Astrocyte of the cerebellum (primary cell): ENCODE measurements at regions not wholly inside any gene's neighbourhood (a gene's known extent, or its start where the extent isn't known, plus 50 kb on each side); places are given as distances from the start of the nearest gene placed in this dataset.

ENCODE experiments used
- DNase-seq: peaks from one replicate; pipeline ENCODE4 v3.0.0-alpha.2; 2011; ENCODE audit warnings: low read depth
- H3K4me3 ChIP-seq: 2 replicates; pipeline ENCODE4 v1.5.1; 2011; ENCODE audit warnings: mild to moderate bottlenecking, low read depth, low read length, moderate library complexity
- in situ Hi-C: cut with HindIII; loops from 2 replicates; pipeline ENCODE4 v1.10.0; 2017; ENCODE audit warnings: low sequenced_read_pairs
- TF ChIP-seq, protein P1 (sequence below): IDR thresholded peaks from 2 replicates; pipeline ENCODE4 v1.5.1; 2012; ENCODE audit warnings: low read length, low read depth, moderate library complexity, mild to moderate bottlenecking; ENCODE audit errors: missing control alignments

DNA sequence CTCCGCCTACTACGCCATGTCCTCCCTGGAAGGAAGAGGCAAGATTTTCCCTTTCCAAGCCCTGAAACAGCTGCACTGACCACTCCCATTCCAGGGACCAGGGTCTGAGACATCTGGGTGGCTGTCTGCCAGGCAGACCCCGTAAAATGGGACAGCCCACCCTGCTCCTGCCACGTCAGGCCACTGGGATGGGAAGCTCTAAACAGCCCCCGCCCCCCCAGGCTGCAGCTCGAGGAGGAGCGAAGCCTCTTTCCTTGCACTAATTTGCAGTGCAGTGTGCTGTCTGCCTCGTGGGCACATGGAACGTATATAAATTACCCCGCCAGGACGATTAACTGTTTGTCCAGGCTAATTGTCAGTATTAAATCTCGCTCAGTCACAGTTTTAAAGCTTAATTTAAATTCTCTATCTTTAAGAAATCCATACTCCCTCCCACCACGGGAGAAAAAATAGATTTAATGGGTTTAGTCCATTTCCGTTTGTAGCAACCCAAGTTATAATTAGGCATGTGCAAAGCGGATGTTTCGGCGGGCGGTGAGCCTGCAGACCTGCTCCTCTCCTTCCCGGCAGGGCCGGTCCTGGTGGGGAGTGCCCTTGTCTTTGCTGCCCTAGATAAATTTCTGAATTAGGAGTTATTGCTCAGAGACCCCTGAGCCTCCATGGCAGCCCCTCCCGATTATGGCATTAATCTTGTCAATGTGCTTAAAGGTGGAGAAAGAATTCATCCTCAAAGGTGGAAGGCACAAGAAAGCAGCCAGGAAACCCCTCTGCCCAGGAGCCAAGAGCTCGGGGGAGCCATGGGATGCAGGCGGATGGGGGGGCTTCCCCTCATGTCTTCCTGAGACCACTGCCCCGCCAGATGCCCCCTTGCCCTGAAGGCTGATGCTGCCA, 268.0 kb upstream of the TNRC6C start:
- TF ChIP-seq, protein P1, sequence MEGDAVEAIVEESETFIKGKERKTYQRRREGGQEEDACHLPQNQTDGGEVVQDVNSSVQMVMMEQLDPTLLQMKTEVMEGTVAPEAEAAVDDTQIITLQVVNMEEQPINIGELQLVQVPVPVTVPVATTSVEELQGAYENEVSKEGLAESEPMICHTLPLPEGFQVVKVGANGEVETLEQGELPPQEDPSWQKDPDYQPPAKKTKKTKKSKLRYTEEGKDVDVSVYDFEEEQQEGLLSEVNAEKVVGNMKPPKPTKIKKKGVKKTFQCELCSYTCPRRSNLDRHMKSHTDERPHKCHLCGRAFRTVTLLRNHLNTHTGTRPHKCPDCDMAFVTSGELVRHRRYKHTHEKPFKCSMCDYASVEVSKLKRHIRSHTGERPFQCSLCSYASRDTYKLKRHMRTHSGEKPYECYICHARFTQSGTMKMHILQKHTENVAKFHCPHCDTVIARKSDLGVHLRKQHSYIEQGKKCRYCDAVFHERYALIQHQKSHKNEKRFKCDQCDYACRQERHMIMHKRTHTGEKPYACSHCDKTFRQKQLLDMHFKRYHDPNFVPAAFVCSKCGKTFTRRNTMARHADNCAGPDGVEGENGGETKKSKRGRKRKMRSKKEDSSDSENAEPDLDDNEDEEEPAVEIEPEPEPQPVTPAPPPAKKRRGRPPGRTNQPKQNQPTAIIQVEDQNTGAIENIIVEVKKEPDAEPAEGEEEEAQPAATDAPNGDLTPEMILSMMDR: no peak
- in situ Hi-C loops: no loop called here
- no peak overlapping the region for H3K4me3 ChIP-seq
- DNase-seq: no peak

DNA sequence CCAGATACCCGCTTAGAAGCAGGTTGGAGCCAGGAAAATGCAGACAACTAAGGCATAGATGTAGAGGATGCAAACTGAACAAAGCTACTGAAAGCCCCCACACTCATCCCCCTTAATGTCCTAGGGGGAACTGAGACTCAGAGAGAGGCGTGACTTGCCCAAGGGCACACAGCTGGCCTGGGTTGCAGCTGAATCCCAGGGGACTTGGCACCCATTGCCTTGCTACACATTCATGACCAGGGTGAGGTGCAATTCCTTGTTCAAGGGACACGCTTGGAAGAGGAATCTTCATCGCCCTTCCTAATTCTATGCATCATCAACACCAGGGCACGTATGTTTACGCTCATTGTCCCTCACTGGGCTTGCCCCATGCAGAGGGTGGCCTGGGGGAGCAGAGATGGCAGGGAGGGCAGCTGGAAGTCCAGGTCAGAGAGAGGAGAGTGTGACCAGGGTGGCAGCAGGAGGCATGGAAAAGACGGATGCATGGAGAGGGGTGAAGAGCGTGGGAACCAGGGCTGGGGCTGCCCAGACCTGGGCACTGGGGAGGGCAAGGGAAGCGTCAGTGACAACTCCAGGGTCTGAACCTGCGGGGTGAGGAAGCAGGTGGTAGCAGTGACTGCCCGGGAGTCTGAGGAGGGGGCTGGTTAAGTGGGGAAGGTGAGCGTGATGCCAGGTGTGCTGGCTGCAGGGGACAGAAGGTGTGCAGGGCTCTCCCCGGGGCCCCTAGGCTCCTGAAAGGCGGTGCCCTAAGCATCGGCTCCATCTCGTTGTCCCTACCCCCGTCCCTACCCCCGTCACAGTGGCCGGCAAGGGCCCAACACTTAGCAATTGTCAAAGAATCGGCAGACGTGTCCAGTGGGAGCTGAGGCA, 267.1 kb upstream of the TNRC6C start:
- TF ChIP-seq, protein P1: no peak
- no peak overlapping the region for H3K4me3 ChIP-seq
- in situ Hi-C loops: no loop called here
- DNase-seq: no peak

DNA sequence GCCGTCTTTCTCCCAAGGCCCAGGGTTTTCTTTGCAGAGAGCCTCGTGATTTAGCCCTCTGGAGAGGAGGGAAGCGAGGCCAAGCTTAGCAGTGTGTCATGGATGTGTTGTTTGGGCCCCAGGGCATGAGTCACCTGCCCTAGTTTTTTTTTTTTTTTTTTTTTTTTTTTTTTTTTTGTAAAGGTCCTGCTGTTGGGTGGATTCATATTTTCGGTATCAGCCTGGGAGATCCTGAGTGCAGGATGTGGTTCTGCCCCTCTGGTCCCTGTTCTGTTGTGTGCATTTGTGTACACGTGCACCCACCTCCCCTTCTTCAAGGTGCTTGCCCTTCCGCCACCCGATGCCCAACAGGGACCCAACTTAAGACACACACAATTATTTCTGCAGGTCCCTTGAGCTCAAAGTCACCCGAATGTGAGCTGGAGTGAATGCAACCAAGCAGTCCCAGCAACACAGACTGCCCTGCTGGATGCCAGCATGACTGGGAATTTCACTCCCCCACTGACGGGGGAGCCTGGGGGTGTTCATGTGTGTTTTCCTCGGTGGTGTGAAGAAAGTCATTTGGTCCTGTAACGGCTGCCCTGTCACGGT, 265.8 kb upstream of the TNRC6C start:
- in situ Hi-C loops: no loop called here
- TF ChIP-seq, protein P1: no peak
- DNase-seq: no peak
- H3K4me3 ChIP-seq: no peak overlapping the region

DNA sequence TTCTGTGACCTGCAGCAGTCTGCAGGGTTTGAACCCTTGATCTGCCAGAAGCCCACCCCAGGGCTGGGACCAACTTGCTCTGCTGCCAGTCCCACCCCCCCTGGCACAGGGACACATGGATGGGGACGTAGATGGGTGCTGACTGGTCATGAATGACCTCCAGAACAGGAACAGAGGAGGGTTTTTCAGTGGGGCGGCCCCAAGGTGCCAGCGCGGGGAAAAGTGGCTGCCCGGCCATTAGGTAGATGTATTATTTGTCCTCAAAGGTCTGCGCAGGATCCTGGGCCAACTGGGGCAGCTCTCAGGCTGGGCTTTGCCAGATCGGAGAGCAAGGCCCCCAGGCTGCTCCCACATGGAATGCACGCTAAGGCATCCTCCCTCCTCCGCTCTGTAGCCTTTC, 265.2 kb upstream of the TNRC6C start:
- H3K4me3 ChIP-seq: no peak overlapping the region
- in situ Hi-C loops: no loop called here
- no peak for DNase-seq
- TF ChIP-seq, protein P1: no peak

DNA sequence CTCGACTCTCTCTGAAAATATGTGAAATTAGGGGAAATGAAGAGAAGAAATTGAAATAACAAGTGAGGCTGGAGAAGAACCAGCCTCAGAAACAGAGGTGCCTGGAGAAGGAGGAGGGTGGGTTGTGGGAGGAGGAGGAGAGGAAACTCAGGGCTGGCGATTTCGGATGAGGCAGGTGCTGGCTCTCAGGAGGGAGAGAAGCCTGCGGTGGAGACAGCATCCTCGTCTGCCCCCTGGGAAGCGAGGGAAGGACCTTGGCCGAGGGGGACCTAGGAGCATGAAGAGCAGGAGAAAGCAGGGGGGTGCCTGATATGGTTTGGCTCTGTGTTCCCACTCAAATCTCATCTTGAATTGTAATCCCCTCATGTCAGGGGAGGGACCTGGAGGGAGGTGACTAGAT, 264.7 kb upstream of the TNRC6C start:
- TF ChIP-seq, protein P1: no peak
- H3K4me3 ChIP-seq: no peak overlapping the region
- in situ Hi-C loops: no loop called here
- no peak for DNase-seq
